ENCODE measurements at regions not wholly inside any gene's neighbourhood (a gene's known extent, or its start where the extent isn't known, plus 50 kb on each side); places are given as distances from the start of the nearest gene placed in this dataset.

- no peaks in the 10 kb centered on the region for H3K36me3 ChIP-seq (ENCODE audit: control insufficient read depth, insufficient read depth, low read length)
- no peak overlapping the region for H3K27ac ChIP-seq (ENCODE audit: low read depth, low read length)
- H3K9ac ChIP-seq (ENCODE audit: low read depth, low read length), result no peak overlapping the region
- H3K9me3 ChIP-seq (ENCODE audit: control insufficient read depth, insufficient read depth, low read length), result peaks cover 4% of the 10 kb centered on the region; the same call in 1 of the 2 replicates
- no peaks in the 10 kb centered on the region for H3K27me3 ChIP-seq (ENCODE audit: control insufficient read depth, insufficient read depth, low read length)
- H3K4me3 ChIP-seq (ENCODE audit: low read depth, low read length), result no peak overlapping the region
- H3K4me1 ChIP-seq (ENCODE audit: control insufficient read depth, insufficient read depth, low read length), result no peaks in the 10 kb centered on the region
These were observed 136.3 kb upstream of the GLI3 start for GRCh38 chr7:42373285-42373684.

- Histone ChIP-seq H3K36me3 (ENCODE audit: control insufficient read depth, insufficient read depth, low read length) (no peaks in the 10 kb centered on the region), H3K4me3 (ENCODE audit: low read depth, low read length) (no peak overlapping the region), H3K27me3 (ENCODE audit: control insufficient read depth, insufficient read depth, low read length) (no peaks in the 10 kb centered on the region), H3K9me3 (ENCODE audit: control insufficient read depth, insufficient read depth, low read length) (peaks cover 4% of the 10 kb centered on the region; the same call in 1 of the 2 replicates), H3K4me1 (ENCODE audit: control insufficient read depth, insufficient read depth, low read length) (no peaks in the 10 kb centered on the region), H3K27ac (ENCODE audit: low read depth, low read length) (no peak overlapping the region), H3K9ac (ENCODE audit: low read depth, low read length) (no peak overlapping the region)
These were observed 135.5 kb upstream of the GLI3 start for GRCh38 chr7:42372479-42372878.

DNA sequence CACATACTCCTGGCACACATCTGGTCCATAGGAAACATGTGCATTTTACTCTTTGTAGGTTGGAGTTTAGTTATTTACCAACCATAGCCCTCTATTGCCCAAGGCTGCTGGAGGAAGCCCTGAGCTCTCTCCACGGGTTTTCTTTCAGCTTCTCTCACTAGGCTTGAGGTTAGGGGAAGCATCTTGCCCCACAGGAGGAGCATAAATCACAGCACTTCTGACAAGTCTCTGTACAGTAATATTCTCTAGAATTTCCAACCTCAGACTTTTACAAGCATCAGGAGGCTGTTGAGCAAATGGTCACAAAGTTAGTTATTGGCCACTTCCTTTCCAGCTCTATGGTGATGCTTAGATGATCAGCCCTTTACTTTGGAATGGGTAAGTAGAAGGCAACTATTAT is 122.9 kb upstream of the GLI3 start:
- no peaks in the 10 kb centered on the region for H3K4me1 ChIP-seq (ENCODE audit: control insufficient read depth, insufficient read depth, low read length)
- H3K9ac ChIP-seq (ENCODE audit: low read depth, low read length), result no peak overlapping the region
- H3K9me3 ChIP-seq (ENCODE audit: control insufficient read depth, insufficient read depth, low read length), result no peaks in the 10 kb centered on the region; the same call in 1 of the 2 replicates
- no peaks in the 10 kb centered on the region for H3K36me3 ChIP-seq (ENCODE audit: control insufficient read depth, insufficient read depth, low read length)
- no peak overlapping the region for H3K27ac ChIP-seq (ENCODE audit: low read depth, low read length)
- H3K27me3 ChIP-seq (ENCODE audit: control insufficient read depth, insufficient read depth, low read length), result no peaks in the 10 kb centered on the region
- no peak overlapping the region for H3K4me3 ChIP-seq (ENCODE audit: low read depth, low read length)

GRCh38 chr7:42351316-42351935 is 114.4 kb upstream of the GLI3 start:
- H3K27me3 ChIP-seq (ENCODE audit: control insufficient read depth, insufficient read depth, low read length), result no peaks in the 10 kb centered on the region
- H3K4me3 ChIP-seq (ENCODE audit: low read depth, low read length), result no peak overlapping the region
- no peak overlapping the region for H3K9ac ChIP-seq (ENCODE audit: low read depth, low read length)
- peaks cover 13% of the 10 kb centered on the region for H3K4me1 ChIP-seq (ENCODE audit: control insufficient read depth, insufficient read depth, low read length)
- H3K36me3 ChIP-seq (ENCODE audit: control insufficient read depth, insufficient read depth, low read length), result no peaks in the 10 kb centered on the region
- H3K9me3 ChIP-seq (ENCODE audit: control insufficient read depth, insufficient read depth, low read length), result no peaks in the 10 kb centered on the region; the same call in 1 of the 2 replicates
- no peak overlapping the region for H3K27ac ChIP-seq (ENCODE audit: low read depth, low read length)

GRCh38 chr7:42350801-42351200 is 113.8 kb upstream of the GLI3 start:
- Histone ChIP-seq H3K4me3 (ENCODE audit: low read depth, low read length) (no peak overlapping the region), H3K9me3 (ENCODE audit: control insufficient read depth, insufficient read depth, low read length) (no peaks in the 10 kb centered on the region; the same call in 1 of the 2 replicates), H3K4me1 (ENCODE audit: control insufficient read depth, insufficient read depth, low read length) (peaks cover 18% of the 10 kb centered on the region), H3K27me3 (ENCODE audit: control insufficient read depth, insufficient read depth, low read length) (no peaks in the 10 kb centered on the region), H3K9ac (ENCODE audit: low read depth, low read length) (no peak overlapping the region), H3K27ac (ENCODE audit: low read depth, low read length) (no peak overlapping the region), H3K36me3 (ENCODE audit: control insufficient read depth, insufficient read depth, low read length) (no peaks in the 10 kb centered on the region)

DNA sequence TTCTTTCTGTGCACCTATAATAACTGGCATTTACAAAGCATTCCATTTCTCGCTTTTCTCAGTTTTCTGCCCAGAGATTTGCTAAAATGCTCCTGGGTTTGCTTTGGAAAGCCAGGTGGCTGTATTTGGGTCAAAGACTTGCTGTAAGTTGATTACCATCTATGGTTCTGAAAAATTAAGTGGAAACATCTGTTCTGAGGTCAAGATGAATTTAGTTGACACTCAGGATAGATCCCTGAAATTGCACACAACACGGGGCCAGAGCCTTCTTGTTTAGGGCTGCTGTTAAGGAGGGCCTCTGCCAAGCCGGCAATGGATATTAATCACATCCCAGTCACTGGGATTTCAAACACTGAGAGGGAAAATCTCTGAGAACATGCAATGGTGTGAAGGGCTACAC is 111.6 kb upstream of the GLI3 start:
- Histone ChIP-seq H3K4me3 (ENCODE audit: low read depth, low read length) (no peak overlapping the region), H3K9me3 (ENCODE audit: control insufficient read depth, insufficient read depth, low read length) (no peaks in the 10 kb centered on the region), H3K4me1 (ENCODE audit: control insufficient read depth, insufficient read depth, low read length) (peaks cover 26% of the 10 kb centered on the region), H3K27ac (ENCODE audit: low read depth, low read length) (no peak overlapping the region), H3K36me3 (ENCODE audit: control insufficient read depth, insufficient read depth, low read length) (no peaks in the 10 kb centered on the region), H3K9ac (ENCODE audit: low read depth, low read length) (no peak overlapping the region), H3K27me3 (ENCODE audit: control insufficient read depth, insufficient read depth, low read length) (no peaks in the 10 kb centered on the region)

GRCh38 chr7:42348071-42348470 is 111.1 kb upstream of the GLI3 start:
- no peaks in the 10 kb centered on the region for H3K27me3 ChIP-seq (ENCODE audit: control insufficient read depth, insufficient read depth, low read length)
- no peak overlapping the region for H3K9ac ChIP-seq (ENCODE audit: low read depth, low read length)
- no peak overlapping the region for H3K27ac ChIP-seq (ENCODE audit: low read depth, low read length)
- no peak overlapping the region for H3K4me3 ChIP-seq (ENCODE audit: low read depth, low read length)
- peaks cover 26% of the 10 kb centered on the region for H3K4me1 ChIP-seq (ENCODE audit: control insufficient read depth, insufficient read depth, low read length)
- H3K9me3 ChIP-seq (ENCODE audit: control insufficient read depth, insufficient read depth, low read length), result no peaks in the 10 kb centered on the region
- H3K36me3 ChIP-seq (ENCODE audit: control insufficient read depth, insufficient read depth, low read length), result no peaks in the 10 kb centered on the region

DNA sequence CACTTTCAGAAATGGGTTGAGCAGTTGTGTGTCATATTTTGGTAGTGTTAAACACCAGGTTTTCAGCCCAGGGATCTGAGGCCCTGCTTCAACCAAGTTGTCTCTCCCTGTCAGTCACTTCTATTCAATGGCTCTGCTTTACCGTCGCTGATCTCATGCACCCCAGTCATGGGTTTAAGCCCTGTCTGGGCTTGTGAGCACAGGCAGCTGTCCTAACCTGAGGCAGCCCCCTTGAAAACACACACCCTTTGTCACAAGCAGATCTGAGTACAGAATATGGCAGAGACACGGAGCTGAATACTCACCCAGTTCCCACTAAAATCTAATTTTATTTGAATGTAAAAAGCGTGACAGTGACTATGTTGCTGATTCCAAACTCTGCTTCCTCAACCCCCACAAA is 110.6 kb upstream of the GLI3 start:
- peaks cover 26% of the 10 kb centered on the region for H3K4me1 ChIP-seq (ENCODE audit: control insufficient read depth, insufficient read depth, low read length)
- no peaks in the 10 kb centered on the region for H3K9me3 ChIP-seq (ENCODE audit: control insufficient read depth, insufficient read depth, low read length)
- H3K36me3 ChIP-seq (ENCODE audit: control insufficient read depth, insufficient read depth, low read length), result no peaks in the 10 kb centered on the region
- no peaks in the 10 kb centered on the region for H3K27me3 ChIP-seq (ENCODE audit: control insufficient read depth, insufficient read depth, low read length)
- H3K9ac ChIP-seq (ENCODE audit: low read depth, low read length), result no peak overlapping the region
- no peak overlapping the region for H3K27ac ChIP-seq (ENCODE audit: low read depth, low read length)
- H3K4me3 ChIP-seq (ENCODE audit: low read depth, low read length), result no peak overlapping the region

GRCh38 chr7:42345478-42346299 is 108.7 kb upstream of the GLI3 start:
- Histone ChIP-seq H3K9ac (ENCODE audit: low read depth, low read length) (no peak overlapping the region), H3K36me3 (ENCODE audit: control insufficient read depth, insufficient read depth, low read length) (no peaks in the 10 kb centered on the region), H3K4me3 (ENCODE audit: low read depth, low read length) (no peak overlapping the region), H3K27me3 (ENCODE audit: control insufficient read depth, insufficient read depth, low read length) (no peaks in the 10 kb centered on the region), H3K4me1 (ENCODE audit: control insufficient read depth, insufficient read depth, low read length) (peaks cover 26% of the 10 kb centered on the region), H3K9me3 (ENCODE audit: control insufficient read depth, insufficient read depth, low read length) (no peaks in the 10 kb centered on the region), H3K27ac (ENCODE audit: low read depth, low read length) (no peak overlapping the region)

DNA sequence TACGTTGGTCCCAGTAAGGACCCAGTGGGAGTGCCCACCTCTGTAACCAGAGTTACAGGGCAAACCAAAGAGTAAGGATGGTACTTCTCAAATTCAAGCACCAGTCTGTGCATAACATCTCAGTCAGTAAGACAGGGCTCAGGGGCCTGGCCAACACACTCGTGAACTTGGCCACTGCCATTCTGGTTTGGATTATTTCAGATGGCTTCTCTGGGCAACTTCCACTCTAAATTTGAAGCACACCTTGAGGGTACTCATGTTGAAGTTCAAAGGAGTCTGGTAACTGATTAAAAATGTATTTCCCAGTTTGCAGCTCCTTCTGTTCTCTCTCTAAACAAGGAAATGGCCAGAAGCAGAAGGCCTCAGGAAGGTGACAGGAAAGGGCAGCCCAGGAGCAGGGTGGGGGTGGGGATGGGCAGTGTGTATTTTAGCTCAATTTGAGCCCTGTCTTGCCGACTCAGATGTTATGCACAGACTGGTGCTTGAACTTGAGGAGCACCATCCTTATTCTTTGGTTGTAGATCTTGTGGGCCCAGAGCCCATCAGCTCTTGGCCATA is 107.3 kb upstream of the GLI3 start:
- Histone ChIP-seq H3K9ac (ENCODE audit: low read depth, low read length) (no peak overlapping the region), H3K4me1 (ENCODE audit: control insufficient read depth, insufficient read depth, low read length) (peaks cover 26% of the 10 kb centered on the region), H3K9me3 (ENCODE audit: control insufficient read depth, insufficient read depth, low read length) (no peaks in the 10 kb centered on the region), H3K36me3 (ENCODE audit: control insufficient read depth, insufficient read depth, low read length) (no peaks in the 10 kb centered on the region), H3K27me3 (ENCODE audit: control insufficient read depth, insufficient read depth, low read length) (no peaks in the 10 kb centered on the region), H3K4me3 (ENCODE audit: low read depth, low read length) (no peak overlapping the region), H3K27ac (ENCODE audit: low read depth, low read length) (no peak overlapping the region)

- Histone ChIP-seq H3K4me3 (ENCODE audit: low read depth, low read length) (no peak overlapping the region), H3K9ac (ENCODE audit: low read depth, low read length) (no peak overlapping the region), H3K4me1 (ENCODE audit: control insufficient read depth, insufficient read depth, low read length) (peaks cover 25% of the 10 kb centered on the region), H3K27me3 (ENCODE audit: control insufficient read depth, insufficient read depth, low read length) (no peaks in the 10 kb centered on the region), H3K27ac (ENCODE audit: low read depth, low read length) (no peak overlapping the region), H3K9me3 (ENCODE audit: control insufficient read depth, insufficient read depth, low read length) (no peaks in the 10 kb centered on the region), H3K36me3 (ENCODE audit: control insufficient read depth, insufficient read depth, low read length) (no peaks in the 10 kb centered on the region)
These were observed 105.4 kb upstream of the GLI3 start for GRCh38 chr7:42342381-42342780.
